Keratinocyte (primary cell): ENCODE measurements at regions not wholly inside any gene's neighbourhood (a gene's known extent, or its start where the extent isn't known, plus 50 kb on each side); places are given as distances from the start of the nearest gene placed in this dataset.

Source experiments
- DNase-seq: peaks from one replicate; pipeline ENCODE4 v3.0.0-alpha.2; 2011; ENCODE audit warnings: low read depth, missing footprints, low spot score
- FAIRE-seq: peaks from 2 replicates; lab custom pipeline; 2011; peaks lifted over from hg19 to GRCh38; lab: Jason Lieb, UNC
- H2AFZ ChIP-seq: 2 replicates; pipeline ENCODE4 v1.6.0; 2012; ENCODE audit warnings: low read length, control low read depth, inconsistent platforms; ENCODE audit not compliant: control insufficient read depth
- H3K27ac ChIP-seq: 2 replicates; pipeline ENCODE4 v1.5.1; 2011; ENCODE audit warnings: low read length; ENCODE audit not compliant: control insufficient read depth, insufficient read depth
- H3K27me3 ChIP-seq: 3 replicates; pipeline ENCODE4 v1.6.0; 2011; ENCODE audit warnings: low read length; ENCODE audit not compliant: control insufficient read depth, insufficient read depth; ENCODE audit errors: extremely low read depth
- H3K36me3 ChIP-seq, 2 experiments: 2 replicates in 1 of 2; 3 replicates in 1 of 2; pipeline ENCODE4 v1.5.1; 2011; ENCODE audit warnings: low read length in 2 of 2, mild to moderate bottlenecking in 1 of 2; ENCODE audit not compliant: control insufficient read depth in 2 of 2, insufficient read depth in 2 of 2; ENCODE audit errors: extremely low read depth in 1 of 2
- H3K4me1 ChIP-seq: 3 replicates; pipeline ENCODE4 v1.5.1; 2011; ENCODE audit warnings: low read length; ENCODE audit not compliant: control insufficient read depth, insufficient read depth; ENCODE audit errors: extremely low read depth
- H3K4me2 ChIP-seq: 3 replicates; pipeline ENCODE4 v1.6.0; 2011; ENCODE audit warnings: low read depth, low read length; ENCODE audit not compliant: control insufficient read depth, insufficient read depth; ENCODE audit errors: extremely low read depth
- H3K4me3 ChIP-seq, 3 experiments: fragments of 200-600 bp in 1 of 3; sonication (generic) in 1 of 3; 2 replicates in 2 of 3; 3 replicates in 1 of 3; pipeline ENCODE4 v1.5.1; 2011 to 2016; ENCODE audit warnings: low read length in 3 of 3, mild to moderate bottlenecking in 3 of 3, control low read depth in 2 of 3, inconsistent platforms in 1 of 3, low read depth in 1 of 3, mixed read lengths in 1 of 3, mixed run types in 1 of 3, moderate library complexity in 1 of 3; ENCODE audit not compliant: control insufficient read depth in 2 of 3, insufficient read depth in 2 of 3; ENCODE audit errors: extremely low read depth in 1 of 3
- H3K79me2 ChIP-seq: 2 replicates; pipeline ENCODE4 v1.6.0; 2012; ENCODE audit warnings: low read length; ENCODE audit not compliant: control insufficient read depth, insufficient read depth
- H3K9ac ChIP-seq: 3 replicates; pipeline ENCODE4 v1.6.0; 2011; ENCODE audit warnings: low read length; ENCODE audit not compliant: control insufficient read depth, insufficient read depth; ENCODE audit errors: extremely low read depth
- H3K9me1 ChIP-seq: 3 replicates; pipeline ENCODE4 v1.6.0; 2011; ENCODE audit warnings: low read length; ENCODE audit not compliant: control insufficient read depth, insufficient read depth; ENCODE audit errors: extremely low read depth
- H3K9me3 ChIP-seq: 2 replicates; pipeline ENCODE4 v1.5.1; 2012; ENCODE audit warnings: low read depth, low read length; ENCODE audit not compliant: control insufficient read depth
- H4K20me1 ChIP-seq: 3 replicates; pipeline ENCODE4 v1.6.0; 2011; ENCODE audit warnings: low read length; ENCODE audit not compliant: control insufficient read depth, insufficient read depth; ENCODE audit errors: extremely low read depth
- CTCF ChIP-seq, 3 experiments: IDR thresholded peaks in 1 of 3; conservative IDR thresholded peaks in 1 of 3; optimal IDR thresholded peaks in 1 of 3; 2 replicates in 2 of 3; 3 replicates in 1 of 3; pipeline versions ENCODE3 to v1.5.1; 2011; ENCODE audit warnings: low read length in 3 of 3, mild to moderate bottlenecking in 3 of 3, moderate library complexity in 2 of 3, control low read depth in 1 of 3, inconsistent platforms in 1 of 3; ENCODE audit not compliant: insufficient read depth in 2 of 3; ENCODE audit errors: extremely low read depth in 1 of 3
- EZH2 ChIP-seq: IDR thresholded peaks from one replicate; pipeline ENCODE4 v1.6.1; 2012; ENCODE audit warnings: inconsistent platforms, mild to moderate bottlenecking, low read length, moderate library complexity
- dilution Hi-C: fragments of 300-500 bp; cut with MboI; formaldehyde crosslinking; loops from one replicate; pipeline ENCODE4 v1.7.0; 2020; ENCODE audit warnings: low sequenced_read_pairs; ENCODE audit not compliant: extremely low pct_ligation_motif_present

- TF ChIP-seq EZH2, result no peak
- no peak for TF ChIP-seq CTCF (optimal IDR thresholded peaks at IDR 0.05 in 1 of 3, IDR thresholded peaks at IDR 0.05 in 1 of 3, conservative IDR thresholded peaks at IDR 0.05 in 1 of 3; ENCODE audit: extremely low read depth in 1 of 3, insufficient read depth in 2 of 3, low read length in 3 of 3)
- no peak for FAIRE-seq
- Histone ChIP-seq H3K4me3 (no peak overlapping the region), H3K9me1 (no peaks in the 10 kb centered on the region), H2AFZ (no peak overlapping the region), H3K27me3 (no peaks in the 10 kb centered on the region), H3K9ac (no peak overlapping the region), H3K4me1 (no peaks in the 10 kb centered on the region), H3K9me3 (no peaks in the 10 kb centered on the region), H3K4me2 (no peak overlapping the region), H3K36me3 (no peaks in the 10 kb centered on the region), H3K27ac (no peak overlapping the region), H4K20me1 (no peaks in the 10 kb centered on the region), H3K79me2 (no peaks in the 10 kb centered on the region)
- dilution Hi-C loops, result no loop called here
- DNase-seq, result no peak
These were observed 395.6 kb upstream of the ROBO2 start for GRCh38 chr3:76644305-76644675.

GRCh38 chr3:76645724-76646123, 394.2 kb upstream of the ROBO2 start:
- Histone ChIP-seq H3K4me3 (no peak overlapping the region), H3K9me3 (no peaks in the 10 kb centered on the region), H4K20me1 (no peaks in the 10 kb centered on the region), H3K27ac (no peak overlapping the region), H3K9ac (no peak overlapping the region), H3K36me3 (no peaks in the 10 kb centered on the region), H3K79me2 (no peaks in the 10 kb centered on the region), H3K4me2 (no peak overlapping the region), H2AFZ (no peak overlapping the region), H3K9me1 (no peaks in the 10 kb centered on the region), H3K4me1 (no peaks in the 10 kb centered on the region), H3K27me3 (no peaks in the 10 kb centered on the region)
- TF ChIP-seq CTCF (optimal IDR thresholded peaks at IDR 0.05 in 1 of 3, IDR thresholded peaks at IDR 0.05 in 1 of 3, conservative IDR thresholded peaks at IDR 0.05 in 1 of 3; ENCODE audit: extremely low read depth in 1 of 3, insufficient read depth in 2 of 3, low read length in 3 of 3) (no peak), EZH2 (no peak)
- DNase-seq, result no peak
- no peak for FAIRE-seq
- dilution Hi-C loops, result no loop called here
